Heart left ventricle (tissue), 13 donors: ENCODE measurements at regions not wholly inside any gene's neighbourhood (a gene's known extent, or its start where the extent isn't known, plus 50 kb on each side); places are given as distances from the start of the nearest gene placed in this dataset.

Experiments
- CTCF ChIP-seq, 12 donors: fragments of 200-600 bp; sonication (generic) in 4 of 12; IDR thresholded peaks; one replicate each; pipeline versions ENCODE4 v1.5.0 to v1.8.0; 2018 to 2022; ENCODE audit warnings: antibody characterized with exemption in 12 of 12, mild to moderate bottlenecking in 5 of 12
- POLR2A ChIP-seq, 2 donors: fragments of 450-650 bp; IDR thresholded peaks; one replicate each; pipeline ENCODE4 v1.6.1; 2017; ENCODE audit warnings: antibody characterized with exemption in 2 of 2, mild to moderate bottlenecking in 2 of 2, moderate library complexity in 2 of 2
- donor health status: ischemic (EF 13 %, LVEDD 7.1; RV severe dilation, severe dysfunction).
- donor health status: DM: no; HTN: yes; CAD: no.
- donor health status: DM: no; HTN: no; CAD: no.
- donor health status: ischemic (EF 25% LVEDD 6.9; RV normal size, moderate dysfunction).
- donor health status: ischemic (EF 25% LVEDD 5.7; RV mildly dilated, moderate dysfunction).
- donor health status: ischemic (EF 35%, LVEDD 5.7; RV mildly dilated, moderate dysfunction).
- donor health status: nonischemic (EF 11% LVEDD 7.7; RV severe dilation, severe dysfunction).
- donor health status: DM: yes; HTN: yes; CAD: no.
- donor health status: PGD.
- donor health status: ischemic (EF 29% LVEDD 5.4; RV normal size, mild dysfunction).
- donor health status: nonischemic (EF 23%, LVEDD 6.1; RV moderate dilation, normal function).

GRCh38 chr13:81080911-81081454 lies 740.1 kb upstream of the SPRY2 start:
- no peak for TF ChIP-seq POLR2A (IDR thresholded peaks at IDR 0.05)
- no peak for TF ChIP-seq CTCF (IDR thresholded peaks at IDR 0.05)
